Stimulated activated CD4-positive, alpha-beta T cell treated with anti-CD3 and anti-CD28 coated beads, Interleukin-4, amount 100 ng/mL, for 48 hours (primary cell): ENCODE measurements at regions not wholly inside any gene's neighbourhood (a gene's known extent, or its start where the extent isn't known, plus 50 kb on each side); places are given as distances from the start of the nearest gene placed in this dataset.

Source experiments
- DNase-seq, 2 donors: peaks; one replicate each; pipeline ENCODE4 v3.0.0-alpha.2; 2020; ENCODE audit warnings: low read depth in 2 of 2

DNA sequence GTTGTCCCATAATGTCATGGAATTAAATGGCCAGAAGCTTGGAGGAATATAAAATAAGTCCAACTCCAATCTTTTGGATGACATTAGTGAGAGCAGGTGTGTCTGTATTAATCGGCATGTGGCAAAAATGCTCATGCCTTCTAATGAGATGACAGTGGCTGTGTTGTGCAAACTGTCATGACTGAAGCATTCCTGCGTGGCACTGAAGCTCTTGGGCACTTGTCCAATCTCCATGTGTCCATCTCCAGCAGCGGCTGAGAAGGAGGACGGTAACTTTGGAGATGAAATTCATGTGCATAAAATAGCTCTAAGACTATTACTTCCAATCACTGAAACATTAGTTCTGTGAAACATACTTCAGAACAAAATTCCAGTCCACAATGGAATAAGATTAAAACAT, 697.5 kb upstream of the GRAMD2B start:
- DNase-seq: no peak

DNA sequence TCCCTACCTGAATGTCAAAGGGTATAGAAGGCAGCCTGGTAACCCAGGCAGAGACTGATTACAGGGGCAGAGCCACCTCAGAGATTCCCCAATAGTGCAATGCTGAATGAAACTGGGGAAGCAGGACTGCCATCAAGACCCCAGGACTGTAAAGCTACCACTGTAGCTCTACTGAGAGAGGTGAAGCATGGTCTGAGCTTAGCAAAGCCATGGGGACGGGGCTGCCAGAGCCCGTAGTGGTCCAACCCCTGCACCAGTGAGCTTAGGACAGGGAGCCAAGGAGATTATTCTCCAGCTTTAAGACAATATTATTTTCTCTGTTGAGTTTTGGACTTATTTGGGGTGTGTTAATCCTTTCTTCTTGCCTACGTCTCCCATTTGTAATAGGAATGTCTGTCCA, 679.3 kb upstream of the GRAMD2B start:
- no peak for DNase-seq

DNA sequence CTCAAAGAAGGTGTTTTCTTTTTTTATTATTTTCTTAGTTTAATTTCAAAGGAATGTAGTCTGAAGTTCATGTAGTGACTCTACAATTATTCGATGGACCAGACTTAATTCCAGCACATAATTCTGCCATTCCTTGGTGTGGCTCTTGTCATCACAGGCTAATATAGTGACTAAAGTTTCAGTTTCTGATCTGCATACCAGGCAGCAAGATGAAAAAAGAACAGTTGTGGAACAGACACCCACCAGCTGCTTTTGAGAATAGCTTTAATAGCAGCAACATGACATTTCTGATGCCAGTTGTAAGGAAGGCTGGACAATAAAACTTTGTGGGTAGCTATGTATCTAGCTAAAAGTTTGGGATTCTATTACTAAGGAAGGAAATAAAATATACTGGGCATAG, 676.3 kb upstream of the GRAMD2B start:
- no peak for DNase-seq

DNA sequence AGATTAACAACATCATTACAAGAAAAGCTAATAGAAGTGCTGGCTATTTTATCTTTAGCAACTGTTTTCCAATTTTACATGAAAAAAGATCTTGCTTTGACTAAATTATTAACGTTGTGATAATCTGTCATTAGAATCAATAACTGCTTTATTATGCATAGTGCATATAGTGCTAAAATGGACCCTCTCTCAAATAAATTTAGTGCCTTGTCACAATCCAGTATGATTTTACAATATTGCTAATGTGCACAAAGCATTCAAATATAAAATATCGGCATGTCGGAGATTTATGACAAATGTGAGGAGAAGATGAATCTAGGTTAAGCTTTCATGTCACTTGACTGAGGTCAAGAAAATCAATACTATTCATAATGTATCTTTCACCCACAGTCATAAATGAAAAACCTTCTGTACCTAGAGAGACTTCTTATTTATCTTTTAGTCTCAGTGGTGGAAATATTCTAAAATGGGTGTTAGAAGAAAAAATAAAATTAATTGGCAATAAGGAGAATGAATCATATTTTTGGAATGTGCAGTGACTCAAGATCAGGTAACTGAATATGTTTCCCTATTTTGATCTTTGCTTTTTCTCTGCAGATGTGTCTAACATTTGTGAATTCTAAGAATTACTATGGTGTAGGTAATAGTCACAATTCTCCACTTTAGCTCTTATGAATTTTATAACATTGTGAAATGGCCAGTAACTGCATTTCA, 672.9 kb upstream of the GRAMD2B start:
- DNase-seq: no peak

DNA sequence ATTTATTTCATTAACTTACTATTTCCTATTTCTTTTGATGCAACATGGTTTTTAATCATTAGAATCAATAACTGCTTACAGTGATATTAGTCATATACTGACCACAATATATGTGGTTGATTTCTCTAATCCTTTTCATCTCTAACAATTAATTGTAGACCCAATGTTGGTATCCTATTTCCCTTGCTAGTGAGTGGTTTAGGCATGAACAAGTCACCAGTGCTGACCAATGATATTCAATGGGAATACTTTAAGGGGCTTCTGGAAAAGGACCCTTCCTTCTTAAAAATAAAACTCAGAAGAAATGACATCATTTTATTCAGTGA, 672.4 kb upstream of the GRAMD2B start:
- DNase-seq: no peak

DNA sequence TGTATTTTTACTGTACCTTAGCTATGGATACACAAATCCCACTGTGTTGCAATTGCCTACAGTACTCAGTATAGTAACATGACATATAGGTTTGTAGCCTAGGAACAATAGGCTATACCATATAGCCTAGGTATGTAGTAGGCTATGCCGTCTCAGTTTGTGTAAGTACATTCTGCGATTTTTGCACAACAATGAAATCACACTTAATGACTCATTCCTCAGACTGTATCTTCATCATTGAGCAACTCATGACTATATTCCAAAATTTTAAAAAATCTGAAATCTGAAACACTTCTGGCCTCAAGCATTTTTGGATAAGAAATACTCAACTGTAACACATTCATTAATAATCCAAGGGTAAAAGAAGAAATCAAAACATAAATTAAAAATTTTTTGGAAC, 666.8 kb upstream of the GRAMD2B start:
- no peak for DNase-seq

DNA sequence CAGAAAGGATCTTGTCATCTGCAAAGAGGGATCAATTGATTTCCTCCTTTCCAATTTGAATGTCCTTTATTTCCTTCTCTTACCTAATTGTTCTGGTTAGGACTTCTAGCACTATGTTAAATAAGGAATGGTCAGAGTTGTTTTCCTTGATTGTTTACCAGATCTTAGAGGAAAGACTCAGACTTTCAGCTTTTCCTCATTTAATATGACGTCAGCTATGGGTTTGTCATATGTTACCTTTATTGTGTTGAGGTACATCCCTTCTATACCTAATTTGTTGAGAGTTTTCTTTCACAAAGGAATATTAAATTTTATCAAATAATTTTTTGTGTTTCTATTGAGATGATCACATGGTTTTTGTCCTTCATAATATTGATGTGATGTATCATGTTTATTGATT, 656.5 kb upstream of the GRAMD2B start:
- DNase-seq: no peak

DNA sequence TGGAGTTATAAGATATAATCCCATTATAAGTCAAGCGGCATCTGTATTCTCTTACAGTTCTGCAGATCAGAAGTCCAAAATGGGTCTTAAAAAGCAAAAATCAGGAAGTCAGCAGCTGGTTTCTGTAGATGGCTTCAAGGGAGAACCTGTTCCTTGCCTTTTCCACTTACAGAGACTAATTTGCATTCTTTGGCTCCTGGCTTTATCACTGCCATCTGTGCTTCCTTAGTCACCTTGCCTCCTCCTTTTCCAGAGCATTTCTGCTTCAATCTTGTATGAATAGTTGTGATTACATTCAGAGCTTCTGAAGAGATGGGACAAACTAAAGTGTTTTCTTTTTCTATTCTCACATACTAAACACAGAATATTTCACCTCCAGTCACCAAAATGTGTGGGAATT, 647.3 kb upstream of the GRAMD2B start:
- DNase-seq: no peak

DNA sequence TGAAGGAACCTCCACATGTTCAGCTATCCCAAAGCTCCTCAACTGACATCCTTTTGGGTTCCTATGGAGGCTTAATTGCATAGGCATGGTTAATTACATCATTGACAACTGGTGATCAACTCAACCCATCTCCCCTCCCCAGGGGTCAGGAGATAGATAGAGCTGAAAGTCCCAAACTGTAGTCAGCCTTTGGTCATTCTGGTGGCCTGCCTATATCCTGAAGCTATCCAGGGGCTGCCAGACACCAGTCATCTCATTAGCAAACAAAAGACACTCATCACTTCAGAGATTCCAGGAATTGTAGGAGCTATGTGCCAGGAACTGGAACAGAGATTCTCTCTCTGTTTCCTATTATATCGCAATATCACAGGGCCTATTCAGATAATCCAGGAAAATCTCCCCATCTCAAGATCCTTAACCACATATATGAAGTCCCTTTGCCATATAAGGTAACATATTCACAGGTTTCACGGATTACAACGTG, 646.5 kb upstream of the GRAMD2B start:
- DNase-seq: no peak

DNA sequence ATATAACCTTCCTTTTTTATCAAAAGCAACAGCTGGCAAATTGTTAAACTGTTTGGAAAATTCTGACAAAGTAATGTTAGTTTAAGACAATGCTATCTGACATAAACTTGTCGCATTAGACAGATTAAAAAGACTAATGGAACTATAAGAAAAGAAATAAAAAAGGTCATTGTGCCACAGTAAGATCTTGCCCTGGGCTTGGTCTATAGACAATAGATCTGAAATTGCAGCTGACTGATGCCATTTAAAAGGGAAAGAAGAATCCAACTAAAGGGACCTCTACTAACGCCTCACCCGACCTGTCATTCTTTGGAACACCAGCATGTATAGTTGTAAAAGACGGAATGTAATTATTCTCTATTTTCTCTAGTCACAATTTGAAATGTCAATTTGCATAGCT, 644.4 kb upstream of the GRAMD2B start:
- no peak for DNase-seq

DNA sequence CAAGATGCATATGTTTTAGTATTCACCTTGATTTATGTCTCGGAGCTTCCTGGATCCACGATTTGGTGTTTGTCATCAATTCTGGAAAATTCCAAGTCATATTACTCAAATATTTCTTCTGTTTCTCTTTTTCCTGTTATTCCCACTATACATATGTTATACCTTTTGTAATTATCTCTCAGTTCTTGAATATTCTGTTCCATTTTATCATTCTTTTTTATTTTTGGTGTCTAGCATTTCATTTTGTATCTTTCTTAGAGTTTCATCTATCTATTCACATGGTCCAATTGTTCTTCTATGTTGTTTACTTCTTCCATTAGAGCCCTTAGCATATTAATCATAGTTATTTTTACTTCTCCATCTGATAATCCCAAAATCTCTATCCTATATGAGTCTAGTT, 637.8 kb upstream of the GRAMD2B start:
- DNase-seq: no peak

DNA sequence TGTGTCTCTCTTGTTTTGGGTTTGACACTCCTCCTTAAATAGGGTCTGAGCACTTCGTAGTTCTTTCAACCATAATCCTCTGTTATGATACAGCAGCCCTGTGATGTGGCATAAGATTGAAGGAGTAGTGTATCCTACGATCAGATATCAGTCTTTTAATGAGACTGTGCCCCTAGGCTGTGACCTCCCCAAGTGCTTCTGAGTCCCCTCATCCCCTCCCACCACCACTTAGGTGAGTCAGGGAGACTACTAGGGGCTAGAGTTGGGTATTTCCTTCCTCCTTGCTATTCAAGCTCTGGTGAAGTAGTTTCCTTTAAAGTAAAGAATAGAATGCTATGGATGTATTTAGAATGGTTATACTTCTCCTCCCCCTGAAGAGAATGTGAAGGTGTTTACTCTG, 637.2 kb upstream of the GRAMD2B start:
- DNase-seq: no peak

DNA sequence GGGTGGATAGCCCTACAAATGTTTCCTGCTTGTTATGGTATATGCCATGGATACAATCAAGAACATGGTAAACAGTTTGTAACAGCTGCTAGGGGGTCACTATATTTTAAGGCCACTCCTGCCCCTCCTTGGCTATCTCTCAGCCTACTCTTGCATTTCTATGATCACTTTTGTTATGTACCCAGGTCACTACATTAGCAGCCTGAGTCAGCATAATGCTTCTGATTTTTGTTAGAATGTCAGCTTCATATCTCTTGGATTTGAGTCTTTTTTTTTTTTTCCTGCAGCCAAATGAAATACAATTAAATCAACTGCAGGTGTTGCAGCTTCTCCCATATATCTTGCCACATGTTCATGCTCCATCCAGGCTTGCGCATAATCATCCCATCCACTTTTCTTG, 629.7 kb upstream of the GRAMD2B start:
- DNase-seq: no peak

DNA sequence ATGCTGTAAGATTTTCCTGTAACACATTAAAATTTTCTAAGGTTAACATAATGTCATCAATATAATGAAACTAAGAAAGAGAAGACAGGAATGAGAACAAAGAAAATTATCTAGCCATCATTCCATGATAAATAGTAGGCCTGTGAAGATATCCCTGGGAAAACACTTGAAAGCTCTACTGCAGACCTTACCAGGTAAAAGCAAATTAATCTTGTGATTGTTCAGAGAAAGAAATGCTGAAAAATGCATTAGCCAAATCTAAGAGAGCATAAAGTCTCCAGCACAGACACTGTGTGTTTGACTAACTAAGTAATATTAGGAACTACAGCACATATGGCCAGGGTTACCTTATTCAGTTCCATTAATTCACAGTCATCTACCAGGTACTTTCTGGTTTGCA, 628.3 kb upstream of the GRAMD2B start:
- DNase-seq: no peak

DNA sequence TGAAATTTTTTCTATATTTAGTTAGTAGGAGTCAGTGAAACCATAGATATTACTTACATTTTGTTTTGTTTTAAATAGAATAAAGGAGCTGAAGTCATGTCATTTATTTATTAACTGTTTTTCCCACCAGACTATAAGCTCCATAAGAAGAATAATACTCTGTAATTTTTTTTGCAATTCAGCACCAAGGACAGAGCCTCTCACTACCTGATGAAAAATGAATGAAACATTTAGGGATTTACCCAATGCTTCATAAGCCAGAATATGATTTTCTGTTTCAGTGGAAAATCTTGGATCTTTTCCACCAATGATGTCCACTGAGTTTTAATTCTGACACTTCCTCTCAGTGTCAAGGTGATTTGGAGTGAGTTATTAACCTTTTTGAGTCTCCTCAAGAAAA, 624.9 kb upstream of the GRAMD2B start:
- DNase-seq: no peak

DNA sequence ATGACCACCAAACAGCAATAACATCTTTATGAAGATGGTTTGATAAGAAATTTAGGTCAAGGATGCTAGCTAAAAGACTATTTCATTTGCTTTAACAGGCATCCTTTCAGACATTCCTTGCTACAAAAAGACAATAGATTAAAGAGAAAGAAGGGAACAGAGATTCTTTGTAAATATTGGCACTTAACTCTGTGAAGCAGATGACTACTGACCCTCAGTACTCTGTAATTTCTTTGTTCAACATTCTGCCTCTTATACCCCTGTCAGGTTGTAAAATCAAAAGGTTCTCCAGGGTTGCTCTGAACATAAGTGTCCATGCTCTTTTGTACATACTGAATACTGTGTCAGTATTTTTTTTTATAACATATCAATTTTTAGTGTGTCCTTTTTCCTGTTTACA, 610.6 kb upstream of the GRAMD2B start:
- DNase-seq: no peak

DNA sequence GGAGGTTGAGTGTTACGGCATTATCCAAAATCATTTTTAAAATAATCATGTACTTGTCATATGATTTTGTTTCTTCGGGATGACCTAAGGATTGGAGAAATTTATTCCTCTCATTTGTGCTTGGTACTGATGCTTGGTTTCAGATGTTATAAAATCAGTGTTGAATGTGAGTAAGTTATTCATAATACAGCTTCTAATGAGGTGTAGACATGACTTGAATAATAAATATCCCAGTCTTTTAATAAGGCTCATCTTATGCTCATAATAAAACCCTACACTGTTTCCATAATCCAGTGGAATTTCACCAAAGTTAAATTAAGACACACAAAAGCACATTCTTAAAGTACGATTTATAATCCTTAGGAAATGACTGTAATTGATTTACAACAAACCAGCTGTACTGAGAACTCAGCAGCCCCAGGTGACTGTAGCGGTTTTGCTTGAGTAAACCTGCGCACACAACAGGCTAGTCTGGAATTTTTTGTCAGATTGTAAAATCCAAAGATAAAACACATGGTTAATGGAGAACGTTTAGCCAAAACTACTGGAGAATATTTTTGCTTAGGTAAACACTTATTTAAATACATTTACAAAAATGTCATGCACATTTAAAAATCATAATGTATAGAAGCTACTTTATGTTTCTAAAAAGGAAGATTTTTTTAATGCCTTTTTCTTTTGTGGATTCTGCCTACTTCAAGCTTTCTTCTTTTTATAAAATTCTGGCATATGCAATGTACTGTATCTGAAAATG, 609.8 kb upstream of the GRAMD2B start:
- no peak for DNase-seq

DNA sequence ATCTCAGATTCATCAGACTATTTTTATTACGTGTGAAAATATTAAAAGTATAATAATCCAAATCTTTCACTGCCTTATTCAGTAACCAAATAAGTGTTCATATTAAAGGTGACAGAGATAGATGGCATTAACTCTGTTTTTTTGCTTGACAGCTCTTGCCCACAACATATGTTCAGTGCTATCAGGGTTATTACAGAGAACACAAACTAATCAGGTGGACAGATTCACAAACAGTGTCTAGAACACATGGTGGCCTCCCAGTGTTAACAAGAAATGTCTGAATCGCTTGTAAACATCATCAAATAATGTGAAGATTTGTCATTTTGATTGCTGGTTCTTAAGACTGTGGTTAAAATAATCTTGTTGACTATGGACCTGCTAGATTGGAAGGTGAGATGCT, 609.1 kb upstream of the GRAMD2B start:
- no peak for DNase-seq

DNA sequence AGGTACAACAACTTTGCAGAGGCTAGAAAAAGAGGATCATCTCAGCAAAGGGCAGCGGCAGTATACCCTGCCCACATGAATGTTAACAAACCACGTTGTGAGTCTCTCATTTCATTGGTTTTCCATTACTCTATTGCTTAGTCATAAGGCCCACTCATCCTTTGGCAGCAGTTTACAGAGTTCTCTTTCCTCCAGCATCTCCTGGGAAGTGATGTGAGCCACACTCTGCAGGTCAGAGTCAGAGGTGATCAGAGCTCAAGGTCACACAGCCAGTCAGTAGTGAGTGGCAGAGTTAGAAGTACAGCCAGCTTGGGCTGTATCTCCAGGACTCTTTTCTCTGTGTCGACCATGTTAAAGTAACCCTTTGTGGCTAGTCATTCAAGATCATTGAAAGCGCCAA, 599.6 kb upstream of the GRAMD2B start:
- DNase-seq: no peak

DNA sequence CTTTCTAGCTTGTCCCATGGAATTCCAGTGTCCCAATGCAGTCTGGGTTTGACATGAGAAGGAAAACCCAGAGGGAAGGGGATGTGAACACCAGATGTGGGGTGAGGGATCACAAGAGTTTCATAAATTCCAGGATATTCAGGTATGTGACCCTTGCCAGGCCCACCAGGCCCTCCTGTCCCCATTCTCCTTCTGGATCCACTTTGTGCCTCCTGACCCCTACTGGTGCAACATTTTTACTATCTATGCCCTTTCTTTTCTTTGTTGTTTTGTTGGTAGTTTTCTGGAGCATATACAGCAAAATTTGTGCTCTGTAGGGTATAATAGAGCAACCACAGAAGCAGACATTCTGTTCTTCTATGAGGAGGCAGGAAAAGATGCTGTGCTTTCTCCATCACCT, 597.0 kb upstream of the GRAMD2B start:
- DNase-seq: no peak

DNA sequence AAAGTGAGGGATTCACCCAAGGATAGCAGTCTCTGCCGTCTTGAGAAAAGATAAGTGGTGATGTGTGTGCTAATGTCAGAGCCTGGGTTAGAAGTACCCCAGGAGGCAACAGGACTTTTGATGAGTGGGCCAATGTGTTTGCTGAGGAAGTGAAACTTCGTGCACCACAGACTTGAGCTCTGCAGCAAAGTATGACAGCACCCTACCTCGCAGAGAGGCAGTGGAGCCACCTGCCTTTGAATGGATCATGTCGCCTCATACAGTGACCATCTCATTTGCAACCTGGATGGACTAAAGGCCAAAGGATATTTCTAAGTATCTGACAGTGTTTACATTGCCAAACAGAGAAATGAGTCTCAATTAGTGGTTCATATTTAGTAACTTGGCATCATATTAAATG, 593.9 kb upstream of the GRAMD2B start:
- no peak for DNase-seq

DNA sequence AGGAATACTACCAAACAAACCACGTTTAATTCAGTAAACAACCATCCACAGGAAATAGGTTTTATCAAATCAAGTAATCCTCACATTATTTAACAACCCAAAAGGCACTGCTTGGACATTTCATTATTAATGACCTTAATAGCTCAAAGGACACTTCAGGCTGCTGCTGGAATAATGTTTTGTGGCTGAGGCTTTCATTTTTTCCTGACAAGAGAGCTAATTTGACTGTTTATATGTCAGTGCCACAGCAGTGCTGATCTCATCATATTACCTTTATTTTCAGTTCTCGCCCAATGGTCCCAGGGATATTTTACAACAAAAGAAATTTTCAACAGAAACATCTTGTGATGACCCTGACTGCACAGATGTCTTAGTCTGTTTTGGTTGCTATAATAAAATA, 589.8 kb upstream of the GRAMD2B start:
- DNase-seq: no peak

DNA sequence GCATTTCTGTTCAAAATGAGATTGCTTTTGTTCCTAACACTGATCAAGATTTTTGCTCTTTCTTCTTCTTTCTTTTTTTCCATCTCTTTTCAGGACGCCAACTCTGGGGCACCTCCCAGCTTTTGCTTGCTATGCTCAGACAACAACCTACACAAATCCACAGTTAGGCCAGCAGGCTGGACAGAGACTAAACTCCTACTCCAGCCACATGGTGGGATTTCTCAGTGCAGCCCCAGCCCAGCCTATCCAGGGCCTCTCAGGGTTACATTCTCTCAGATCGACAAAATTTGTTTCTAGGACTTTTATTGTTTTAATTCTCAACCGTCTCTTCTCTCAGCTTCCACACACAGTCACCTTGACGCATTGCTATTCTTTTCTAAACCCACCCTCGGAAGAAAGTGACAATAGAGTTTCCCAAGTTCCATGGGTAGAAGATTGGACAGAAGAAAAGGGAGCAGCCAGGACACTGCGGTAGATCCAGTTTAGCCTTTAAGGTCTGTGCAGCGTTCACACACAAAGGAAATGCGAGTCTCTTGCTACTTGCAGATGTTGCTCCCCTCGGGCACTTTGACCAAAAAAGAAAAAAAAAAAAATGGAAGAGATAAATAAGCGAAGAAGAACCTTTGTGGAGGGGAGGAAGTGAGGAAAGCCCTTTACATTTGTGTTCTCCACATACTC, 588.6 kb upstream of the GRAMD2B start:
- DNase-seq: no peak
